H1 (cell line): ENCODE measurements at regions not wholly inside any gene's neighbourhood (a gene's known extent, or its start where the extent isn't known, plus 50 kb on each side); places are given as distances from the start of the nearest gene placed in this dataset.

Experiments
- SUZ12 ChIP-seq: fragments of 200-600 bp; sonication (generic); IDR thresholded peaks from 2 replicates; pipeline ENCODE4 v1.6.1; 2012; ENCODE audit warnings: mild to moderate bottlenecking, inconsistent platforms, low read length, moderate library complexity, mixed read lengths
- TF ChIP-seq, protein P1 (sequence below), 3 experiments: IDR thresholded peaks; 1 replicate in 2 of 3; 2 replicates in 1 of 3; pipeline versions ENCODE4 v1.5.1 to v1.6.1; 2011; ENCODE audit warnings: low read length in 3 of 3, mild to moderate bottlenecking in 3 of 3, inconsistent platforms in 2 of 3, low read depth in 1 of 3, moderate library complexity in 1 of 3; ENCODE audit not compliant: insufficient read depth in 1 of 3; ENCODE audit errors: control extremely low read depth in 1 of 3

DNA sequence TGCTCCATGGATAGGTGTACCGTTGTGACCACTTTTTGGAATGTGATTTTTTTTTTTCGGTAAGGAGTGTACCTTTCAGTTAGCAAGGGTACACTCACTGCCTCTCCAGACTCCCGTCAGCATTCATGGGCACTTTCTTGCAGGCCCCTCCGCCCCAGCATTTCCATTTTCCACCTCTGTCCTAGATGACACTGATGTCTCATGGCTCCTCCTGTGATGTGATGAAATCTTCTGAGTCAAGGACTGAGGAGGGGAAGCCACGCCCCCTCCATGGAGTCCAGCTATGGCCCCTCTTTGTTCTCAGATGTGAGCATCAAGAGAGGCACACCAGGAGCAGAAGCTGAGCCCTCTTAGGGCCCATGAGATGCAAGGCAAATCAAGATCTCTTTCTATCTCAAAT, 61.8 kb downstream of the CTSL start:
- no peak for TF ChIP-seq SUZ12
- TF ChIP-seq, protein P1, sequence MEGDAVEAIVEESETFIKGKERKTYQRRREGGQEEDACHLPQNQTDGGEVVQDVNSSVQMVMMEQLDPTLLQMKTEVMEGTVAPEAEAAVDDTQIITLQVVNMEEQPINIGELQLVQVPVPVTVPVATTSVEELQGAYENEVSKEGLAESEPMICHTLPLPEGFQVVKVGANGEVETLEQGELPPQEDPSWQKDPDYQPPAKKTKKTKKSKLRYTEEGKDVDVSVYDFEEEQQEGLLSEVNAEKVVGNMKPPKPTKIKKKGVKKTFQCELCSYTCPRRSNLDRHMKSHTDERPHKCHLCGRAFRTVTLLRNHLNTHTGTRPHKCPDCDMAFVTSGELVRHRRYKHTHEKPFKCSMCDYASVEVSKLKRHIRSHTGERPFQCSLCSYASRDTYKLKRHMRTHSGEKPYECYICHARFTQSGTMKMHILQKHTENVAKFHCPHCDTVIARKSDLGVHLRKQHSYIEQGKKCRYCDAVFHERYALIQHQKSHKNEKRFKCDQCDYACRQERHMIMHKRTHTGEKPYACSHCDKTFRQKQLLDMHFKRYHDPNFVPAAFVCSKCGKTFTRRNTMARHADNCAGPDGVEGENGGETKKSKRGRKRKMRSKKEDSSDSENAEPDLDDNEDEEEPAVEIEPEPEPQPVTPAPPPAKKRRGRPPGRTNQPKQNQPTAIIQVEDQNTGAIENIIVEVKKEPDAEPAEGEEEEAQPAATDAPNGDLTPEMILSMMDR (IDR thresholded peaks at IDR 0.05; ENCODE audit: control extremely low read depth in 1 of 3, insufficient read depth in 1 of 3, low read depth in 1 of 3, low read length in 3 of 3) = no peak
